B cell (primary cell): ENCODE measurements at regions not wholly inside any gene's neighbourhood (a gene's known extent, or its start where the extent isn't known, plus 50 kb on each side); places are given as distances from the start of the nearest gene placed in this dataset.

Experiments
- ATAC-seq: fragments of 200-7000 bp; cut with Tn5 transposase; one replicate; pipeline ENCODE4 v1.10.0; 2021; ENCODE audit warnings: low read depth, mild to moderate bottlenecking, moderate number of reproducible peaks, moderate library complexity
- CTCF ChIA-PET: fragments of 350-600 bp; sonication (Branson Sonifier 250); formaldehyde crosslinking; loops from one replicate; lab custom pipeline; 2021; ENCODE audit warnings: antibody characterized with exemption, inconsistent platforms; lab: Charles Lee
- POLR2A ChIA-PET: fragments of 350-600 bp; sonication (Branson Sonifier 250); formaldehyde crosslinking; loops from one replicate; lab custom pipeline; 2021; ENCODE audit warnings: antibody characterized with exemption; lab: Charles Lee
- DNase-seq: peaks from one replicate; pipeline ENCODE4 v3.0.0; 2013
- H2AFZ ChIP-seq: 2 replicates; pipeline ENCODE4 v1.6.1; 2012; ENCODE audit warnings: mild to moderate bottlenecking, low read depth, low read length; ENCODE audit not compliant: insufficient read depth, poor library complexity, severe bottlenecking
- H3K27ac ChIP-seq, 2 donors: 1 replicate in 1 of 2; 2 replicates in 1 of 2; pipeline ENCODE4 v1.5.1; 2012 to 2013; ENCODE audit warnings: low read length in 2 of 2, mild to moderate bottlenecking in 2 of 2, moderate library complexity in 1 of 2
- H3K27me3 ChIP-seq, 4 experiments: fragments of 200-600 bp in 1 of 4; sonication (generic) in 1 of 4; replicated peaks in 1 of 4; 1 replicate in 2 of 4; 2 replicates in 2 of 4; pipeline versions ENCODE4 v1.6.1 to v1.7.0; 2013 to 2016; ENCODE audit warnings: low read length in 3 of 4, mild to moderate bottlenecking in 2 of 4, mixed read lengths in 1 of 4, moderate library complexity in 1 of 4; ENCODE audit not compliant: insufficient read depth in 4 of 4, control insufficient read depth in 3 of 4; ENCODE audit errors: control extremely low read depth in 1 of 4
- H3K36me3 ChIP-seq, 2 experiments: replicated peaks in 1 of 2; 1 replicate in 1 of 2; 2 replicates in 1 of 2; pipeline versions ENCODE4 v1.6.1 to v1.7.1; 2013; ENCODE audit warnings: low read length in 1 of 2; ENCODE audit not compliant: insufficient read depth in 2 of 2, control insufficient read depth in 1 of 2; ENCODE audit errors: control extremely low read depth in 1 of 2, extremely low read depth in 1 of 2
- H3K4me1 ChIP-seq, 2 donors: fragments of 200-600 bp in 1 of 2; sonication (generic) in 1 of 2; 1 replicate in 1 of 2; 2 replicates in 1 of 2; pipeline versions ENCODE4 v1.5.1 to v1.6.1; 2013 to 2017; ENCODE audit warnings: low read length in 2 of 2; ENCODE audit not compliant: control insufficient read depth in 2 of 2, insufficient read depth in 2 of 2
- H3K4me2 ChIP-seq: replicated peaks from 2 replicates; pipeline ENCODE3; 2012; ENCODE audit warnings: mild to moderate bottlenecking, low read depth, low read length; ENCODE audit not compliant: poor library complexity, severe bottlenecking
- H3K4me3 ChIP-seq, 5 experiments: fragments of 200-600 bp in 1 of 5; sonication (generic) in 1 of 5; 1 replicate in 3 of 5; 2 replicates in 2 of 5; pipeline versions ENCODE4 v1.5.1 to v1.7.0; 2011 to 2016; ENCODE audit warnings: low read length in 4 of 5, mild to moderate bottlenecking in 4 of 5, low read depth in 2 of 5, control low read depth in 1 of 5, moderate library complexity in 1 of 5; ENCODE audit not compliant: insufficient read depth in 1 of 5; ENCODE audit errors: control extremely low read depth in 1 of 5, extremely low read depth in 1 of 5
- H3K79me2 ChIP-seq: fragments of 200-600 bp; sonication (generic); one replicate; pipeline ENCODE4 v1.6.0; 2016; ENCODE audit warnings: low read length; ENCODE audit not compliant: control insufficient read depth, insufficient read depth
- H3K9ac ChIP-seq: fragments of 200-600 bp; sonication (generic); 2 replicates; pipeline ENCODE4 v1.6.1; 2017; ENCODE audit warnings: mild to moderate bottlenecking, low read length, moderate library complexity
- H3K9me3 ChIP-seq, 3 donors: one replicate each; pipeline versions ENCODE4 v1.6.1 to v1.7.1; 2013; ENCODE audit warnings: low read length in 2 of 3; ENCODE audit not compliant: control insufficient read depth in 2 of 3, insufficient read depth in 1 of 3; ENCODE audit errors: control extremely low read depth in 1 of 3
- H4K20me1 ChIP-seq: 2 replicates; pipeline ENCODE4 v1.6.0; 2012; ENCODE audit warnings: mild to moderate bottlenecking, low read length; ENCODE audit not compliant: insufficient read depth, control insufficient read depth, poor library complexity, severe bottlenecking
- H3K27ac Mint-ChIP-seq: one replicate; pipeline ENCODE4 v1.8.0; 2021; ENCODE audit warnings: mixed read lengths
- H3K27me3 Mint-ChIP-seq: one replicate; pipeline ENCODE4 v1.8.0; 2021; ENCODE audit warnings: mixed read lengths
- H3K4me1 Mint-ChIP-seq: one replicate; pipeline ENCODE4 v1.8.0; 2021; ENCODE audit warnings: mixed read lengths
- H3K4me3 Mint-ChIP-seq: one replicate; pipeline ENCODE4 v1.8.0; 2021; ENCODE audit warnings: mixed read lengths
- H3K9me3 Mint-ChIP-seq: one replicate; pipeline ENCODE4 v1.8.0; 2022; ENCODE audit warnings: mixed read lengths; ENCODE audit not compliant: insufficient read depth
- EZH2 ChIP-seq: IDR thresholded peaks from 2 replicates; pipeline ENCODE4 v1.6.1; 2012; ENCODE audit warnings: borderline replicate concordance, low read depth, mild to moderate bottlenecking, moderate library complexity, low read length; ENCODE audit not compliant: insufficient read depth, poor library complexity, severe bottlenecking
- WGBS: methylation state at CpG from one replicate; pipeline ENCODE4 v1.1.5; 2013; ENCODE audit warnings: missing lambda C conversion rate; ENCODE audit not compliant: insufficient coverage; 5-methylcytosine and 5-hydroxymethylcytosine counted together
- intact Hi-C: fragments of 100-400 bp; cut with micrococcal nuclease; formaldehyde crosslinking; loops from one replicate; pipeline ENCODE4 v1.10.0; 2022
- TF ChIP-seq, protein P1 (sequence below): fragments of 200-600 bp; IDR thresholded peaks from one replicate; pipeline ENCODE4 v1.8.0; 2022; ENCODE audit warnings: antibody characterized with exemption, mild to moderate bottlenecking

DNA sequence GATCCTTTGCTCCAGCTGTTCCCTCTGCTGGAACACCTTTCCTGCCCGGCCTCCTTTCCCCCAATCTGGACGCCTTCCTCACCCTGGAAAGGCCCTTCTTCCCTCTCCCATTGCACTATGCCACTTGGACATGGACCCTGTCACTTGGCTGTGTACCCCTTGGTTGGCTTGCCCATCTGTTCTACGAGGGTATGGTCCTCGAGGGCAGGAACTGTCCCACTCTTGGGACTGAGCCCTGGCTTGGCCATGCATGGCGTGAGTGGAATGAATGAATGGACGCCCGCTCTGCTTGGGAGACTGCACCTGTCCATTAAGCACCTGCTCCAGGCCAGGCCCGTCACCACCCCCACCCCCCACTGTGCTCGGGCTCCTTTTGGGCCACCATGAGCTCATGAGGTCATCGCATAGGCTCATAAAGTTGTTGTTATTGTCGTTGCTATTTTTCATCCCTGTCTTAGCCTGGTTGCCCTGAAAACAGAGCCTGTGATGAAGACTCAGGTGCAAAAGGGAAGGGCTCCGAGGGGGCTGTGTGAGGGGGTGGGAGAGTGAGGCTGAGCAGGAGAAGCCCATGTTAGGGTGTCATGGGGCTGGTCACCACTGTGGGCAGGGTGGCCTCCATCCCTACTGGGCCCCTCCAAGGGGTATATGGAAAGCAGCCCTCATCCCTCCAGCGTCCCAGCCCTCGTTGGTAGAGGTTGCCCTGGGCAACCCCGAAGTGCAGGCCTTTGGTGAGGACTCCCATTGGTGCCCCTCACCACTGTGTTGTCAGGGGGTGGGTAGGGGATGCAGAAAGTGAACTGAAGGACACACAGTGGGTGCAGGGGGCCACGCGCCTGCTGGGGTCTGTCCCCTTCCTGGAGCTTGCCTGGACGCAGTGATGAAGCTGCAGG is 57.2 kb upstream of the IER5L start:
- Histone ChIP-seq H3K9me3 (peaks cover 0 to 15% (median 0%) of the 10 kb centered on the region in 3 donors), H2AFZ (no peak overlapping the region), H4K20me1 (no peaks in the 10 kb centered on the region), H3K27ac (no peak overlapping the region), H3K79me2 (no peaks in the 10 kb centered on the region), H3K4me1 (peaks cover 7 to 13% of the 10 kb centered on the region in 2 donors), H3K9ac (no peak overlapping the region), H3K36me3 (no peaks in the 10 kb centered on the region), H3K27me3 (peaks cover 0 to 9% (median 0%) of the 10 kb centered on the region in 4 experiments), H3K4me2 (peak overlapping the region; percentile 52), H3K4me3 (no peak overlapping the region)
- peaks cover 14% of the 10 kb centered on the region for H3K4me1 Mint-ChIP-seq
- intact Hi-C loops = no loop called here
- H3K27ac Mint-ChIP-seq = peak overlapping the region; percentile 15
- H3K4me3 Mint-ChIP-seq = no peak overlapping the region
- no peak for DNase-seq
- WGBS = 91% methylated on average over 14 of the region's 18 CpGs
- CTCF ChIA-PET = no interaction called here
- peaks cover 44% of the 10 kb centered on the region for H3K27me3 Mint-ChIP-seq
- peaks cover 4% of the 10 kb centered on the region for H3K9me3 Mint-ChIP-seq
- TF ChIP-seq, protein P1, sequence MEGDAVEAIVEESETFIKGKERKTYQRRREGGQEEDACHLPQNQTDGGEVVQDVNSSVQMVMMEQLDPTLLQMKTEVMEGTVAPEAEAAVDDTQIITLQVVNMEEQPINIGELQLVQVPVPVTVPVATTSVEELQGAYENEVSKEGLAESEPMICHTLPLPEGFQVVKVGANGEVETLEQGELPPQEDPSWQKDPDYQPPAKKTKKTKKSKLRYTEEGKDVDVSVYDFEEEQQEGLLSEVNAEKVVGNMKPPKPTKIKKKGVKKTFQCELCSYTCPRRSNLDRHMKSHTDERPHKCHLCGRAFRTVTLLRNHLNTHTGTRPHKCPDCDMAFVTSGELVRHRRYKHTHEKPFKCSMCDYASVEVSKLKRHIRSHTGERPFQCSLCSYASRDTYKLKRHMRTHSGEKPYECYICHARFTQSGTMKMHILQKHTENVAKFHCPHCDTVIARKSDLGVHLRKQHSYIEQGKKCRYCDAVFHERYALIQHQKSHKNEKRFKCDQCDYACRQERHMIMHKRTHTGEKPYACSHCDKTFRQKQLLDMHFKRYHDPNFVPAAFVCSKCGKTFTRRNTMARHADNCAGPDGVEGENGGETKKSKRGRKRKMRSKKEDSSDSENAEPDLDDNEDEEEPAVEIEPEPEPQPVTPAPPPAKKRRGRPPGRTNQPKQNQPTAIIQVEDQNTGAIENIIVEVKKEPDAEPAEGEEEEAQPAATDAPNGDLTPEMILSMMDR = no peak
- TF ChIP-seq EZH2 = no peak
- POLR2A ChIA-PET = interaction anchor here (0.8 kb wide), 1 partner anchor 57 kb away, joined by 3 read pairs; the partner anchor contains the start of gene IER5L
- no peak for ATAC-seq

DNA sequence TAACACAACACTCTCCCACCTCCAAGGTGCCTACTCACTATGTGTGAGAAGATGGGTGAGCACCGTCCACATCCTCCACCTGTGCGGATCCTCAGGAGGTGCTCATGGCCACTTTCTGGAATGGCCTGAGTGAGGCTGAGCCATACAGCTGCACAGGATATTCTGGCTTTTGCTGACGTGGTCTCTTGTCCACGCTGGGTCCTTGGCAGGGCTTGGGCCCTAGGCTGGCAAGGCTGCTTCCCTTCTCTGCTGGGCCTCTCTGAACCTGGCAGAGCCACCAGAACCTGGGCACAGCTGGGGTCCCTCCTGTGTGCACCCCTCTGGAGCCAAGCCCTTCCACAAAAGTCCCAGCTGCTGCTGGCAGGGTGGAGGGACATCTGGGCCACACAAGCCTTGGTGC is 56.4 kb upstream of the IER5L start:
- H3K27me3 ChIP-seq = peaks cover 0 to 14% (median 0%) of the 10 kb centered on the region in 4 experiments
- intact Hi-C loops = no loop called here
- no peak overlapping the region for H2AFZ ChIP-seq
- H3K79me2 ChIP-seq = no peaks in the 10 kb centered on the region
- 64% methylated on average over 4 of the region's 4 CpGs for WGBS
- peaks cover 0 to 15% (median 0%) of the 10 kb centered on the region in 3 donors for H3K9me3 ChIP-seq
- Mint-ChIP-seq H3K4me1 (peaks cover 16% of the 10 kb centered on the region), H3K4me3 (no peak overlapping the region), H3K27me3 (peaks cover 49% of the 10 kb centered on the region), H3K27ac (no peak overlapping the region), H3K9me3 (peaks cover 4% of the 10 kb centered on the region)
- no peak overlapping the region for H3K4me2 ChIP-seq
- ATAC-seq (no peak), DNase-seq (no peak)
- no peaks in the 10 kb centered on the region for H3K36me3 ChIP-seq
- H4K20me1 ChIP-seq = no peaks in the 10 kb centered on the region
- H3K4me3 ChIP-seq = no peak overlapping the region
- no peak overlapping the region for H3K9ac ChIP-seq
- ChIA-PET CTCF (no interaction called here), POLR2A (no interaction called here)
- H3K27ac ChIP-seq = no peak overlapping the region
- peaks cover 7 to 13% of the 10 kb centered on the region in 2 donors for H3K4me1 ChIP-seq
- TF ChIP-seq EZH2 = no peak
- TF ChIP-seq, protein P1 = no peak
